Muscle of leg (tissue), 3 donors: ENCODE measurements at regions not wholly inside any gene's neighbourhood (a gene's known extent, or its start where the extent isn't known, plus 50 kb on each side); places are given as distances from the start of the nearest gene placed in this dataset.

Source experiments
- DNase-seq: peaks from one replicate; pipeline ENCODE4 v3.0.0; 2013
- H3K27ac ChIP-seq: one replicate; pipeline ENCODE4 v1.5.1; 2013; ENCODE audit warnings: mild to moderate bottlenecking, low read length, control low read depth
- H3K27me3 ChIP-seq: one replicate; pipeline ENCODE4 v1.6.1; 2013; ENCODE audit warnings: low read length; ENCODE audit not compliant: control insufficient read depth, insufficient read depth
- H3K36me3 ChIP-seq: one replicate; pipeline ENCODE4 v1.6.1; 2013; ENCODE audit warnings: low read length; ENCODE audit not compliant: control insufficient read depth, insufficient read depth
- H3K4me1 ChIP-seq: one replicate; pipeline ENCODE4 v1.6.1; 2013; ENCODE audit warnings: low read length; ENCODE audit not compliant: control insufficient read depth, insufficient read depth
- H3K4me3 ChIP-seq: one replicate; pipeline ENCODE4 v1.5.1; 2013; ENCODE audit warnings: low read length, control low read depth
- H3K9me3 ChIP-seq: replicated peaks from 2 replicates; pipeline ENCODE4 v1.6.1; 2013; ENCODE audit warnings: low read depth, low read length; ENCODE audit not compliant: control insufficient read depth
- WGBS: methylation state at CpG from one replicate; pipeline ENCODE4 v1.1.5; 2013; ENCODE audit warnings: missing lambda C conversion rate; ENCODE audit not compliant: insufficient coverage; 5-methylcytosine and 5-hydroxymethylcytosine counted together

GRCh38 chr11:109480251-109480650 lies 58.3 kb downstream of the C11orf87 start:
- Histone ChIP-seq H3K36me3 (no peaks in the 10 kb centered on the region), H3K9me3 (no peaks in the 10 kb centered on the region)
- no CpG with 5 or more reads among the region's 6 CpGs for WGBS

GRCh38 chr11:109486129-109486528 lies 64.1 kb downstream of the C11orf87 start:
- no peaks in the 10 kb centered on the region for H3K27me3 ChIP-seq
- no peaks in the 10 kb centered on the region for H3K9me3 ChIP-seq
- H3K4me1 ChIP-seq: no peaks in the 10 kb centered on the region
- WGBS: no CpG with 5 or more reads among the region's 1 CpG
- no peak for DNase-seq
- no peak overlapping the region for H3K27ac ChIP-seq
- no peaks in the 10 kb centered on the region for H3K36me3 ChIP-seq
- H3K4me3 ChIP-seq: no peak overlapping the region

More at GRCh38 chr11:109480251-109480650, 58.3 kb downstream of the C11orf87 start:
- Histone ChIP-seq H3K4me1 (no peaks in the 10 kb centered on the region), H3K27me3 (no peaks in the 10 kb centered on the region), H3K27ac (no peak overlapping the region), H3K4me3 (no peak overlapping the region)
- no peak for DNase-seq

GRCh38 chr11:109490953-109491635 lies 69.1 kb downstream of the C11orf87 start:
- peaks cover 2% of the 10 kb centered on the region for H3K9me3 ChIP-seq
- WGBS: no CpG with 5 or more reads among the region's 4 CpGs
- no peak overlapping the region for H3K4me3 ChIP-seq
- no peak overlapping the region for H3K27ac ChIP-seq
- no peaks in the 10 kb centered on the region for H3K4me1 ChIP-seq
- no peak for DNase-seq
- no peaks in the 10 kb centered on the region for H3K36me3 ChIP-seq
- no peaks in the 10 kb centered on the region for H3K27me3 ChIP-seq

- no peaks in the 10 kb centered on the region for H3K36me3 ChIP-seq
- WGBS: 80% methylated on average over 1 of the region's 3 CpGs
- H3K9me3 ChIP-seq: no peaks in the 10 kb centered on the region
- no peak overlapping the region for H3K4me3 ChIP-seq
- H3K27ac ChIP-seq: no peak overlapping the region
- DNase-seq: no peak
- no peaks in the 10 kb centered on the region for H3K27me3 ChIP-seq
- no peaks in the 10 kb centered on the region for H3K4me1 ChIP-seq
Measured at GRCh38 chr11:109506115-109506514, 84.1 kb downstream of the C11orf87 start.

DNA sequence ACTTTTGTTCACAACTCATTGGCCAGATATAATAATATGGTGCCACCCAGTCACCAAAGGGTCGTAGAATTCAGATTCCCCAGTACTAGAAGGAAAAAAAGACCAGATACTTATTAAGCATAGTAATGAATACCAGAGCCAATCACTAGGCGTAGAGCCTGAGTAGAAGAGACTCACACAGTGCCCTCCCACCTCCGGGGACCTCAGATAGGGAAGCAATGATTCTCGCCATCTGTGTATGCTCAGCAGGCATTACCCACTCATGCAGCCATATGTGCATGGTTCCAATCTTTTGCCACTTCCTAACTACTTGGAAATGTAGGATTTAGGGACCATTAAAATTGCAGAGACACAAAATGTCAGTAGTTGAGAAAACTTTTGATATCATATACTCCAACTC lies 85.3 kb downstream of the C11orf87 start:
- Histone ChIP-seq H3K36me3 (no peaks in the 10 kb centered on the region), H3K4me1 (peaks cover under 1% of the 10 kb centered on the region), H3K27me3 (no peaks in the 10 kb centered on the region), H3K27ac (no peak overlapping the region), H3K4me3 (no peak overlapping the region), H3K9me3 (no peaks in the 10 kb centered on the region)
- no CpG with 5 or more reads among the region's 4 CpGs for WGBS
- no peak for DNase-seq

- Histone ChIP-seq H3K4me1 (peaks cover 3% of the 10 kb centered on the region), H3K27ac (no peak overlapping the region), H3K4me3 (no peak overlapping the region), H3K9me3 (no peaks in the 10 kb centered on the region), H3K27me3 (no peaks in the 10 kb centered on the region), H3K36me3 (no peaks in the 10 kb centered on the region)
- DNase-seq: peak; percentile 92
- WGBS: no CpG with 5 or more reads among the region's 1 CpG
Measured at GRCh38 chr11:109507836-109508561, 86.0 kb downstream of the C11orf87 start.

DNA sequence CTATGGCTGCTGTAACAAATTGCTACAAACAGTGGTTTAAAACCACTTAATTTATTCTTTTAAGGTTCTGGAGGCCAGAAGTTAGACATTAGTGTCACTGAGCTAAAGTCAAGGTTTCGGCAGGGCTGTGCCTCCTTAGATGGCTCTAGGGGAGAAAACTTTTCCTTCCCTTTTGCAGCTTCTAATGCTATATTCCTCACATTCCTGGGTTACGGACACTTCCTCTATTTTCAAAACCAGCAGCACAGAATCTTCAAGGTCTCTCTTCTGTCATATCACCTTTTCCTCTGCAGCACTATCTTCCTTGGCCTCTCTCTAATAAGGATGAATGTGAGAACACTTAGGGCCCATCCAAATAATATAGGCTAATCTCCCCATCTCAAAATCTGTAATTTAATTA lies 87.0 kb downstream of the C11orf87 start:
- no CpG with 5 or more reads among the region's 2 CpGs for WGBS
- Histone ChIP-seq H3K27ac (no peak overlapping the region), H3K27me3 (no peaks in the 10 kb centered on the region), H3K9me3 (no peaks in the 10 kb centered on the region), H3K4me3 (no peak overlapping the region), H3K4me1 (peaks cover 3% of the 10 kb centered on the region), H3K36me3 (no peaks in the 10 kb centered on the region)
- no peak for DNase-seq

GRCh38 chr11:109510316-109510715 lies 88.3 kb downstream of the C11orf87 start:
- DNase-seq: peak; percentile 86
- no peaks in the 10 kb centered on the region for H3K36me3 ChIP-seq
- H3K27me3 ChIP-seq: no peaks in the 10 kb centered on the region
- H3K4me3 ChIP-seq: no peak overlapping the region
- H3K4me1 ChIP-seq: peaks cover 3% of the 10 kb centered on the region
- no peaks in the 10 kb centered on the region for H3K9me3 ChIP-seq
- no CpG with 5 or more reads among the region's 1 CpG for WGBS
- no peak overlapping the region for H3K27ac ChIP-seq

DNA sequence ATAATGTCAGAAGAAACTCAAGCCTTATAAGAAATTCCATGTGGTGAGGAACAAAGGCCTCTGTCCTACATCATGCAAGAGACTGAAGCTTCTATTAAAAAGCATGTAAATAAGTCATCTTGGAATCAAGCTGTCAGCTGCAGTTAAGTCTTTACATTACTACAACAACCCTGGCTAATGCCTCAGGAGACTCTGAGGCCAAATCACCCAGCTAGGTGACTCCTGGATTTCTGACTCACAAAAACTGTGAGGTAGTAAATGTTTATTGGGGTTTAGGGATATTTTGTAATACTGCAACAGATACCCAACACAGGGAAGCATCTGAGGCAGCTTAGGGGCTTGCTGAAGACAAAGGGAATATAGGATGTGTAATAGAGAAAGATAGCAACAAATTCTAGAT lies 89.6 kb downstream of the C11orf87 start:
- peaks cover 3% of the 10 kb centered on the region for H3K4me1 ChIP-seq
- no peak for DNase-seq
- H3K27me3 ChIP-seq: no peaks in the 10 kb centered on the region
- H3K36me3 ChIP-seq: no peaks in the 10 kb centered on the region
- no peak overlapping the region for H3K27ac ChIP-seq
- H3K4me3 ChIP-seq: no peak overlapping the region
- H3K9me3 ChIP-seq: no peaks in the 10 kb centered on the region

- Histone ChIP-seq H3K36me3 (no peaks in the 10 kb centered on the region), H3K27me3 (no peaks in the 10 kb centered on the region), H3K4me1 (peaks cover 3% of the 10 kb centered on the region), H3K9me3 (no peaks in the 10 kb centered on the region), H3K4me3 (no peak overlapping the region), H3K27ac (no peak overlapping the region)
- DNase-seq: no peak
- no CpG with 5 or more reads among the region's 1 CpG for WGBS
Measured at GRCh38 chr11:109512249-109512648, 90.3 kb downstream of the C11orf87 start.
